B cell (primary cell): ENCODE measurements at regions not wholly inside any gene's neighbourhood (a gene's known extent, or its start where the extent isn't known, plus 50 kb on each side); places are given as distances from the start of the nearest gene placed in this dataset.

Experiments used
- ATAC-seq: fragments of 200-7000 bp; cut with Tn5 transposase; one replicate; pipeline ENCODE4 v1.10.0; 2021; ENCODE audit warnings: low read depth, mild to moderate bottlenecking, moderate number of reproducible peaks, moderate library complexity
- CTCF ChIA-PET: fragments of 350-600 bp; sonication (Branson Sonifier 250); formaldehyde crosslinking; loops from one replicate; lab custom pipeline; 2021; ENCODE audit warnings: antibody characterized with exemption, inconsistent platforms; lab: Charles Lee
- POLR2A ChIA-PET: fragments of 350-600 bp; sonication (Branson Sonifier 250); formaldehyde crosslinking; loops from one replicate; lab custom pipeline; 2021; ENCODE audit warnings: antibody characterized with exemption; lab: Charles Lee
- DNase-seq: peaks from one replicate; pipeline ENCODE4 v3.0.0; 2013
- H2AFZ ChIP-seq: 2 replicates; pipeline ENCODE4 v1.6.1; 2012; ENCODE audit warnings: mild to moderate bottlenecking, low read depth, low read length; ENCODE audit not compliant: insufficient read depth, poor library complexity, severe bottlenecking
- H3K27ac ChIP-seq, 2 donors: 1 replicate in 1 of 2; 2 replicates in 1 of 2; pipeline ENCODE4 v1.5.1; 2012 to 2013; ENCODE audit warnings: low read length in 2 of 2, mild to moderate bottlenecking in 2 of 2, moderate library complexity in 1 of 2
- H3K27me3 ChIP-seq, 4 experiments: fragments of 200-600 bp in 1 of 4; sonication (generic) in 1 of 4; replicated peaks in 1 of 4; 1 replicate in 2 of 4; 2 replicates in 2 of 4; pipeline versions ENCODE4 v1.6.1 to v1.7.0; 2013 to 2016; ENCODE audit warnings: low read length in 3 of 4, mild to moderate bottlenecking in 2 of 4, mixed read lengths in 1 of 4, moderate library complexity in 1 of 4; ENCODE audit not compliant: insufficient read depth in 4 of 4, control insufficient read depth in 3 of 4; ENCODE audit errors: control extremely low read depth in 1 of 4
- H3K36me3 ChIP-seq, 2 experiments: replicated peaks in 1 of 2; 1 replicate in 1 of 2; 2 replicates in 1 of 2; pipeline versions ENCODE4 v1.6.1 to v1.7.1; 2013; ENCODE audit warnings: low read length in 1 of 2; ENCODE audit not compliant: insufficient read depth in 2 of 2, control insufficient read depth in 1 of 2; ENCODE audit errors: control extremely low read depth in 1 of 2, extremely low read depth in 1 of 2
- H3K4me1 ChIP-seq, 2 donors: fragments of 200-600 bp in 1 of 2; sonication (generic) in 1 of 2; 1 replicate in 1 of 2; 2 replicates in 1 of 2; pipeline versions ENCODE4 v1.5.1 to v1.6.1; 2013 to 2017; ENCODE audit warnings: low read length in 2 of 2; ENCODE audit not compliant: control insufficient read depth in 2 of 2, insufficient read depth in 2 of 2
- H3K4me2 ChIP-seq: replicated peaks from 2 replicates; pipeline ENCODE3; 2012; ENCODE audit warnings: mild to moderate bottlenecking, low read depth, low read length; ENCODE audit not compliant: poor library complexity, severe bottlenecking
- H3K4me3 ChIP-seq, 5 experiments: fragments of 200-600 bp in 1 of 5; sonication (generic) in 1 of 5; 1 replicate in 3 of 5; 2 replicates in 2 of 5; pipeline versions ENCODE4 v1.5.1 to v1.7.0; 2011 to 2016; ENCODE audit warnings: low read length in 4 of 5, mild to moderate bottlenecking in 4 of 5, low read depth in 2 of 5, control low read depth in 1 of 5, moderate library complexity in 1 of 5; ENCODE audit not compliant: insufficient read depth in 1 of 5; ENCODE audit errors: control extremely low read depth in 1 of 5, extremely low read depth in 1 of 5
- H3K79me2 ChIP-seq: fragments of 200-600 bp; sonication (generic); one replicate; pipeline ENCODE4 v1.6.0; 2016; ENCODE audit warnings: low read length; ENCODE audit not compliant: control insufficient read depth, insufficient read depth
- H3K9ac ChIP-seq: fragments of 200-600 bp; sonication (generic); 2 replicates; pipeline ENCODE4 v1.6.1; 2017; ENCODE audit warnings: mild to moderate bottlenecking, low read length, moderate library complexity
- H3K9me3 ChIP-seq, 3 donors: one replicate each; pipeline versions ENCODE4 v1.6.1 to v1.7.1; 2013; ENCODE audit warnings: low read length in 2 of 3; ENCODE audit not compliant: control insufficient read depth in 2 of 3, insufficient read depth in 1 of 3; ENCODE audit errors: control extremely low read depth in 1 of 3
- H4K20me1 ChIP-seq: 2 replicates; pipeline ENCODE4 v1.6.0; 2012; ENCODE audit warnings: mild to moderate bottlenecking, low read length; ENCODE audit not compliant: insufficient read depth, control insufficient read depth, poor library complexity, severe bottlenecking
- H3K27ac Mint-ChIP-seq: one replicate; pipeline ENCODE4 v1.8.0; 2021; ENCODE audit warnings: mixed read lengths
- H3K27me3 Mint-ChIP-seq: one replicate; pipeline ENCODE4 v1.8.0; 2021; ENCODE audit warnings: mixed read lengths
- H3K4me1 Mint-ChIP-seq: one replicate; pipeline ENCODE4 v1.8.0; 2021; ENCODE audit warnings: mixed read lengths
- H3K4me3 Mint-ChIP-seq: one replicate; pipeline ENCODE4 v1.8.0; 2021; ENCODE audit warnings: mixed read lengths
- H3K9me3 Mint-ChIP-seq: one replicate; pipeline ENCODE4 v1.8.0; 2022; ENCODE audit warnings: mixed read lengths; ENCODE audit not compliant: insufficient read depth
- EZH2 ChIP-seq: IDR thresholded peaks from 2 replicates; pipeline ENCODE4 v1.6.1; 2012; ENCODE audit warnings: borderline replicate concordance, low read depth, mild to moderate bottlenecking, moderate library complexity, low read length; ENCODE audit not compliant: insufficient read depth, poor library complexity, severe bottlenecking
- WGBS: methylation state at CpG from one replicate; pipeline ENCODE4 v1.1.5; 2013; ENCODE audit warnings: missing lambda C conversion rate; ENCODE audit not compliant: insufficient coverage; 5-methylcytosine and 5-hydroxymethylcytosine counted together
- intact Hi-C: fragments of 100-400 bp; cut with micrococcal nuclease; formaldehyde crosslinking; loops from one replicate; pipeline ENCODE4 v1.10.0; 2022
- TF ChIP-seq, protein P1 (sequence below): fragments of 200-600 bp; IDR thresholded peaks from one replicate; pipeline ENCODE4 v1.8.0; 2022; ENCODE audit warnings: antibody characterized with exemption, mild to moderate bottlenecking

- Histone ChIP-seq H3K27me3 (no peaks in the 10 kb centered on the region), H3K4me1 (no peaks in the 10 kb centered on the region), H3K4me3 (no peak overlapping the region), H3K36me3 (no peaks in the 10 kb centered on the region), H3K4me2 (no peak overlapping the region), H4K20me1 (no peaks in the 10 kb centered on the region), H2AFZ (no peak overlapping the region), H3K27ac (no peak overlapping the region), H3K9me3 (no peaks in the 10 kb centered on the region), H3K9ac (no peak overlapping the region), H3K79me2 (no peaks in the 10 kb centered on the region)
- Mint-ChIP-seq H3K4me3 (no peak overlapping the region), H3K27ac (no peak overlapping the region), H3K9me3 (peaks cover 13% of the 10 kb centered on the region), H3K27me3 (no peaks in the 10 kb centered on the region), H3K4me1 (no peaks in the 10 kb centered on the region)
- ATAC-seq: no peak
- TF ChIP-seq EZH2: no peak
- TF ChIP-seq, protein P1, sequence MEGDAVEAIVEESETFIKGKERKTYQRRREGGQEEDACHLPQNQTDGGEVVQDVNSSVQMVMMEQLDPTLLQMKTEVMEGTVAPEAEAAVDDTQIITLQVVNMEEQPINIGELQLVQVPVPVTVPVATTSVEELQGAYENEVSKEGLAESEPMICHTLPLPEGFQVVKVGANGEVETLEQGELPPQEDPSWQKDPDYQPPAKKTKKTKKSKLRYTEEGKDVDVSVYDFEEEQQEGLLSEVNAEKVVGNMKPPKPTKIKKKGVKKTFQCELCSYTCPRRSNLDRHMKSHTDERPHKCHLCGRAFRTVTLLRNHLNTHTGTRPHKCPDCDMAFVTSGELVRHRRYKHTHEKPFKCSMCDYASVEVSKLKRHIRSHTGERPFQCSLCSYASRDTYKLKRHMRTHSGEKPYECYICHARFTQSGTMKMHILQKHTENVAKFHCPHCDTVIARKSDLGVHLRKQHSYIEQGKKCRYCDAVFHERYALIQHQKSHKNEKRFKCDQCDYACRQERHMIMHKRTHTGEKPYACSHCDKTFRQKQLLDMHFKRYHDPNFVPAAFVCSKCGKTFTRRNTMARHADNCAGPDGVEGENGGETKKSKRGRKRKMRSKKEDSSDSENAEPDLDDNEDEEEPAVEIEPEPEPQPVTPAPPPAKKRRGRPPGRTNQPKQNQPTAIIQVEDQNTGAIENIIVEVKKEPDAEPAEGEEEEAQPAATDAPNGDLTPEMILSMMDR: no peak
- ChIA-PET POLR2A (no interaction called here), CTCF (no interaction called here)
- no peak for DNase-seq
- WGBS: no CpG with 5 or more reads among the region's 2 CpGs
- intact Hi-C loops: no loop called here
These were observed 359.7 kb downstream of the CDH11 start for GRCh38 chr16:64762211-64762610.

- DNase-seq: no peak
- Histone ChIP-seq H3K27me3 (no peaks in the 10 kb centered on the region), H4K20me1 (no peaks in the 10 kb centered on the region), H3K4me2 (no peak overlapping the region), H3K79me2 (no peaks in the 10 kb centered on the region), H3K36me3 (no peaks in the 10 kb centered on the region), H3K4me1 (no peaks in the 10 kb centered on the region), H3K9ac (no peak overlapping the region), H3K4me3 (no peak overlapping the region), H2AFZ (no peak overlapping the region), H3K27ac (no peak overlapping the region), H3K9me3 (no peaks in the 10 kb centered on the region)
- Mint-ChIP-seq H3K9me3 (peaks cover 3% of the 10 kb centered on the region), H3K27me3 (no peaks in the 10 kb centered on the region), H3K27ac (no peak overlapping the region), H3K4me1 (no peaks in the 10 kb centered on the region), H3K4me3 (no peak overlapping the region)
- intact Hi-C loops: no loop called here
- no peak for ATAC-seq
- WGBS: no CpG with 5 or more reads among the region's 1 CpG
- TF ChIP-seq, protein P1: no peak
- no peak for TF ChIP-seq EZH2
- ChIA-PET CTCF (no interaction called here), POLR2A (no interaction called here)
These were observed 367.6 kb downstream of the CDH11 start for GRCh38 chr16:64754279-64754678.
